ENCODE measurements at regions not wholly inside any gene's neighbourhood (a gene's known extent, or its start where the extent isn't known, plus 50 kb on each side); places are given as distances from the start of the nearest gene placed in this dataset.
"Not testable (repeated sequence)": the region's sequence is repeated elsewhere in the genome, so short reads cannot be mapped to it uniquely, and the experiment has no call there.

DNA sequence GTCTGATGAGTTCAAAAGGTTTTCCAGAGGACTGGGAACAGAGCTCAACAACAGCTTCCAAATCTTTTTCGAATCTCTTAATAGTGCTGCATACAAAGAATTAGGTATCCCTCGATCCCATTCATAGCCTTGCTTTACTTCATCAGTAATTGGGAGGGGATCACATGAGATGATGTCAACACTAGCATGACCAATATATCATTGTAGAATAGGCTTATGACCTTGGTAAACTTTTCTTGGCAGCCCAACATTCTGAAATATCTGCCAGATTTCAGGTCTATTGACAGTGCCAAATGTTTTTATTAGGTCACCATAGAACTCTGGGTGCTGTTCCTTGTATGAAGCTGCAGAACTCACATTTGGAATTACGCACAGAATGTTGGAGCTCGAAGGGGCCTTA lies 228.9 kb downstream of the FGF10 start:
- Histone ChIP-seq H3K27me3 (no peaks in the 10 kb centered on the region), H3K27ac (no peak overlapping the region), H3K36me3 (no peaks in the 10 kb centered on the region), H3K4me3 (no peak overlapping the region), H3K9me3 (peaks cover 0 to 9% (median 0%) of the 10 kb centered on the region in 3 donors), H3K4me1 (no peaks in the 10 kb centered on the region)
- intact Hi-C loops (cut with DNase I; ENCODE audit: low total_unique reads) (no loop called here), in situ Hi-C loops (cut with MboI; ENCODE audit: low sequenced_read_pairs in 4 of 4) (no loop called here)
- no peak for TF ChIP-seq POLR2A (IDR thresholded peaks at IDR 0.05)
- TF ChIP-seq, protein P1, sequence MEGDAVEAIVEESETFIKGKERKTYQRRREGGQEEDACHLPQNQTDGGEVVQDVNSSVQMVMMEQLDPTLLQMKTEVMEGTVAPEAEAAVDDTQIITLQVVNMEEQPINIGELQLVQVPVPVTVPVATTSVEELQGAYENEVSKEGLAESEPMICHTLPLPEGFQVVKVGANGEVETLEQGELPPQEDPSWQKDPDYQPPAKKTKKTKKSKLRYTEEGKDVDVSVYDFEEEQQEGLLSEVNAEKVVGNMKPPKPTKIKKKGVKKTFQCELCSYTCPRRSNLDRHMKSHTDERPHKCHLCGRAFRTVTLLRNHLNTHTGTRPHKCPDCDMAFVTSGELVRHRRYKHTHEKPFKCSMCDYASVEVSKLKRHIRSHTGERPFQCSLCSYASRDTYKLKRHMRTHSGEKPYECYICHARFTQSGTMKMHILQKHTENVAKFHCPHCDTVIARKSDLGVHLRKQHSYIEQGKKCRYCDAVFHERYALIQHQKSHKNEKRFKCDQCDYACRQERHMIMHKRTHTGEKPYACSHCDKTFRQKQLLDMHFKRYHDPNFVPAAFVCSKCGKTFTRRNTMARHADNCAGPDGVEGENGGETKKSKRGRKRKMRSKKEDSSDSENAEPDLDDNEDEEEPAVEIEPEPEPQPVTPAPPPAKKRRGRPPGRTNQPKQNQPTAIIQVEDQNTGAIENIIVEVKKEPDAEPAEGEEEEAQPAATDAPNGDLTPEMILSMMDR (IDR thresholded peaks at IDR 0.05 in 4 of 5, conservative IDR thresholded peaks at IDR 0.05 in 1 of 5): no peak
- ATAC-seq: peak in 1 of 2 donors; percentile 39
- DNase-seq: no peak

DNA sequence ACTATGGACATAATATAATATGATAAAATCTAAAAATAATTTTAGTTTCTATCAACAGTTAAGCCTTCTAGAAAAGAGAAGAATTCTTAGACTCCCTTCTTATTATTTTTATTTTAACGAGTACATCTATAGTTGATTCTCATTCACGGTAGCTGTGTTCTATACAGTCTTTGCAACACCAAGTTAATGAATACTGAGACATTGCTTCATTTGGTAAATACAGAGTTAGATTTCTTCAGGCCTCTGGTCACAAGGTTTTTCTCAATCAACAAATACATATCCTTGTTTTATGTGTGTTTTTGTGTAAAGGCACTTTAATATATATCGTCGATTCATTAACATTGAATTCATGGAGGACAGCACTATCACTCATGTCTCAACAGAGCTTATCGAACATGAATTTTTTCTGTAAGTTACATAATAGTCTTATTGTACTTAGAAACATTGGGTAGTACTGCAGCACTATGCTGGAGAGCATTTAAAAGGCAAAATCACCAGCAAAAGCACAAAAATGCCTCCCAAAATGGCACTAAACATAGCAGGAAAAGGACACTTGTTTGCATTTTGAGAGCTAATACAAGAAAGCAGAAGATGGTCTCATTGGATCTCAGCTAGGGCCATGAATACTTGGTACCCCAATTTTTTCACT lies 239.0 kb downstream of the FGF10 start:
- Histone ChIP-seq H3K4me1 (no peaks in the 10 kb centered on the region), H3K27me3 (no peaks in the 10 kb centered on the region), H3K4me3 (no peak overlapping the region), H3K36me3 (no peaks in the 10 kb centered on the region), H3K27ac (no peak overlapping the region), H3K9me3 (no peaks in the 10 kb centered on the region)
- DNase-seq: no peak
- TF ChIP-seq, protein P1 (IDR thresholded peaks at IDR 0.05 in 4 of 5, conservative IDR thresholded peaks at IDR 0.05 in 1 of 5): no peak
- no peak for TF ChIP-seq POLR2A (IDR thresholded peaks at IDR 0.05)
- intact Hi-C loops (cut with DNase I; ENCODE audit: low total_unique reads) (no loop called here), in situ Hi-C loops (cut with MboI; ENCODE audit: low sequenced_read_pairs in 4 of 4) (no loop called here)
- no peak for ATAC-seq

- intact Hi-C loops (cut with DNase I; ENCODE audit: low total_unique reads); H3K4me1 ChIP-seq: not testable (repeated sequence)
These were observed 271.3 kb downstream of the FGF10 start for GRCh38 chr5:44117947-44118346.

GRCh38 chr5:44108232-44108631 lies 281.0 kb downstream of the FGF10 start:
- H3K27me3 ChIP-seq; H3K9me3 ChIP-seq; in situ Hi-C loops (cut with MboI; ENCODE audit: low sequenced_read_pairs in 4 of 4); intact Hi-C loops (cut with DNase I; ENCODE audit: low total_unique reads); H3K4me3 ChIP-seq; H3K36me3 ChIP-seq; ATAC-seq; H3K27ac ChIP-seq; H3K4me1 ChIP-seq; DNase-seq: not testable (repeated sequence)

More at GRCh38 chr5:44117947-44118346, 271.3 kb downstream of the FGF10 start:
- H3K9me3 ChIP-seq; H3K27me3 ChIP-seq; ATAC-seq; H3K4me3 ChIP-seq; in situ Hi-C loops (cut with MboI; ENCODE audit: low sequenced_read_pairs in 4 of 4); H3K36me3 ChIP-seq; H3K27ac ChIP-seq: not testable (repeated sequence)
- peak; percentile 6 to 63 for DNase-seq

DNA sequence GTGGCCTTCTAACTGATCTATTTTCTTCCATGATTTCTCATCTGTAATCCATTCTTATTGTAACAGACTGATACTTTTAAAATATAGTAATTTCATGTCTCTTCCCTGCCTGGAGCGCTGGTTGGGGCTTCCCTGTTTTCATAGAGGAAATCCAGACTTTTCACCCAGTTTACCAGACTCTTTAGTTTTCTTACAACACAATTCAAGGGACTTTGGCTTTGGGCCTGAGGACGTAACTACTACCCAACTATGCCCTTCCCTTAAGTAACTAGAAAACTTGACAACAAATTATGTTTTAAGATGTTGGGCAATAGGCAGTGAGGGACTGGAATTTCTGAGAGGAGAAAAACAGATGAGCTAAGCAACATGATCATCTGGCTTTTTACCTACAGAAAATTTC lies 289.6 kb downstream of the FGF10 start:
- no peaks in the 10 kb centered on the region for H3K27me3 ChIP-seq
- ATAC-seq (no peak), DNase-seq (no peak)
- no peak overlapping the region for H3K4me3 ChIP-seq
- no peaks in the 10 kb centered on the region for H3K9me3 ChIP-seq
- no peak overlapping the region for H3K27ac ChIP-seq
- TF ChIP-seq, protein P1 (IDR thresholded peaks at IDR 0.05 in 4 of 5, conservative IDR thresholded peaks at IDR 0.05 in 1 of 5): no peak
- TF ChIP-seq POLR2A (IDR thresholded peaks at IDR 0.05): no peak
- in situ Hi-C loops (cut with MboI; ENCODE audit: low sequenced_read_pairs in 4 of 4) (no loop called here), intact Hi-C loops (cut with DNase I; ENCODE audit: low total_unique reads) (no loop called here)
- no peaks in the 10 kb centered on the region for H3K4me1 ChIP-seq
- no peaks in the 10 kb centered on the region for H3K36me3 ChIP-seq

All from gastrocnemius medialis (tissue), 4 donors.